ENCODE measurements at regions not wholly inside any gene's neighbourhood (a gene's known extent, or its start where the extent isn't known, plus 50 kb on each side); places are given as distances from the start of the nearest gene placed in this dataset.

GRCh38 chr14:87524011-87524410 lies 469.0 kb downstream of the GALC start:
- Mint-ChIP-seq H3K4me3 (no peak overlapping the region), H3K36me3 (ENCODE audit: low read depth) (no peaks in the 10 kb centered on the region), H3K27ac (no peak overlapping the region), H3K27me3 (no peaks in the 10 kb centered on the region), H3K4me1 (no peaks in the 10 kb centered on the region), H3K9me3 (peaks cover 7% of the 10 kb centered on the region)
- no peak for ATAC-seq
- no peak for DNase-seq

- H3K4me1 Mint-ChIP-seq = no peaks in the 10 kb centered on the region
- H3K27me3 Mint-ChIP-seq = no peaks in the 10 kb centered on the region
- H3K9me3 Mint-ChIP-seq = peaks cover 3% of the 10 kb centered on the region
- no peak for ATAC-seq
- no peak overlapping the region for H3K4me3 Mint-ChIP-seq
- H3K27ac Mint-ChIP-seq = no peak overlapping the region
- no peak for DNase-seq
- H3K36me3 Mint-ChIP-seq (ENCODE audit: low read depth) = no peaks in the 10 kb centered on the region
Observed at GRCh38 chr14:87522575-87522974, 470.4 kb downstream of the GALC start.

GRCh38 chr14:87508333-87508732 lies 484.6 kb downstream of the GALC start:
- ATAC-seq (no peak), DNase-seq (no peak)
- no peak overlapping the region for H3K4me3 Mint-ChIP-seq
- H3K9me3 Mint-ChIP-seq = no peaks in the 10 kb centered on the region
- H3K27ac Mint-ChIP-seq = no peak overlapping the region
- no peaks in the 10 kb centered on the region for H3K36me3 Mint-ChIP-seq (ENCODE audit: low read depth)
- no peaks in the 10 kb centered on the region for H3K27me3 Mint-ChIP-seq
- H3K4me1 Mint-ChIP-seq = no peaks in the 10 kb centered on the region

GRCh38 chr14:87503711-87504110 lies 489.3 kb downstream of the GALC start:
- no peaks in the 10 kb centered on the region for H3K36me3 Mint-ChIP-seq (ENCODE audit: low read depth)
- H3K4me1 Mint-ChIP-seq = no peaks in the 10 kb centered on the region
- H3K27me3 Mint-ChIP-seq = no peaks in the 10 kb centered on the region
- H3K9me3 Mint-ChIP-seq = no peaks in the 10 kb centered on the region
- H3K4me3 Mint-ChIP-seq = no peak overlapping the region
- DNase-seq (no peak), ATAC-seq (no peak)
- no peak overlapping the region for H3K27ac Mint-ChIP-seq

- no peak for ATAC-seq
- DNase-seq = no peak
- Mint-ChIP-seq H3K27ac (no peak overlapping the region), H3K27me3 (no peaks in the 10 kb centered on the region), H3K4me3 (no peak overlapping the region), H3K36me3 (ENCODE audit: low read depth) (no peaks in the 10 kb centered on the region), H3K4me1 (no peaks in the 10 kb centered on the region), H3K9me3 (no peaks in the 10 kb centered on the region)
Observed at GRCh38 chr14:87497301-87497700, 495.7 kb downstream of the GALC start.

- Mint-ChIP-seq H3K4me3 (no peak overlapping the region), H3K4me1 (no peaks in the 10 kb centered on the region), H3K36me3 (ENCODE audit: low read depth) (no peaks in the 10 kb centered on the region), H3K27me3 (no peaks in the 10 kb centered on the region), H3K27ac (no peak overlapping the region), H3K9me3 (no peaks in the 10 kb centered on the region)
- ATAC-seq (no peak), DNase-seq (no peak)
Observed at GRCh38 chr14:87494010-87494409, 499.0 kb downstream of the GALC start.

- no peaks in the 10 kb centered on the region for H3K4me1 Mint-ChIP-seq
- H3K27ac Mint-ChIP-seq = no peak overlapping the region
- no peak overlapping the region for H3K4me3 Mint-ChIP-seq
- no peak for DNase-seq
- H3K36me3 Mint-ChIP-seq (ENCODE audit: low read depth) = no peaks in the 10 kb centered on the region
- no peaks in the 10 kb centered on the region for H3K9me3 Mint-ChIP-seq
- H3K27me3 Mint-ChIP-seq = no peaks in the 10 kb centered on the region
- ATAC-seq = no peak
Observed at GRCh38 chr14:87492561-87492960, 500.4 kb downstream of the GALC start.

GRCh38 chr14:87491816-87492215 lies 501.2 kb downstream of the GALC start:
- H3K27me3 Mint-ChIP-seq = no peaks in the 10 kb centered on the region
- H3K4me1 Mint-ChIP-seq = no peaks in the 10 kb centered on the region
- H3K27ac Mint-ChIP-seq = no peak overlapping the region
- DNase-seq (no peak), ATAC-seq (no peak)
- no peak overlapping the region for H3K4me3 Mint-ChIP-seq
- H3K9me3 Mint-ChIP-seq = no peaks in the 10 kb centered on the region
- no peaks in the 10 kb centered on the region for H3K36me3 Mint-ChIP-seq (ENCODE audit: low read depth)

GRCh38 chr14:87489196-87489819 lies 503.7 kb downstream of the GALC start:
- DNase-seq (no peak), ATAC-seq (no peak)
- no peaks in the 10 kb centered on the region for H3K27me3 Mint-ChIP-seq
- no peaks in the 10 kb centered on the region for H3K36me3 Mint-ChIP-seq (ENCODE audit: low read depth)
- H3K9me3 Mint-ChIP-seq = peaks cover 3% of the 10 kb centered on the region
- no peak overlapping the region for H3K27ac Mint-ChIP-seq
- H3K4me1 Mint-ChIP-seq = no peaks in the 10 kb centered on the region
- H3K4me3 Mint-ChIP-seq = no peak overlapping the region

GRCh38 chr14:87483271-87484260 lies 509.4 kb downstream of the GALC start:
- Mint-ChIP-seq H3K9me3 (peaks cover 12% of the 10 kb centered on the region), H3K4me3 (no peak overlapping the region), H3K27ac (no peak overlapping the region), H3K36me3 (ENCODE audit: low read depth) (no peaks in the 10 kb centered on the region), H3K27me3 (no peaks in the 10 kb centered on the region), H3K4me1 (no peaks in the 10 kb centered on the region)
- no peak for ATAC-seq
- no peak for DNase-seq

- ATAC-seq = no peak
- no peaks in the 10 kb centered on the region for H3K27me3 Mint-ChIP-seq
- no peaks in the 10 kb centered on the region for H3K36me3 Mint-ChIP-seq (ENCODE audit: low read depth)
- no peak overlapping the region for H3K27ac Mint-ChIP-seq
- H3K4me3 Mint-ChIP-seq = no peak overlapping the region
- no peak for DNase-seq
- peaks cover 7% of the 10 kb centered on the region for H3K9me3 Mint-ChIP-seq
- no peaks in the 10 kb centered on the region for H3K4me1 Mint-ChIP-seq
Observed at GRCh38 chr14:87468531-87468930, 524.5 kb downstream of the GALC start.

- DNase-seq (no peak), ATAC-seq (no peak)
- no peaks in the 10 kb centered on the region for H3K27me3 Mint-ChIP-seq
- no peak overlapping the region for H3K27ac Mint-ChIP-seq
- H3K36me3 Mint-ChIP-seq (ENCODE audit: low read depth) = no peaks in the 10 kb centered on the region
- H3K4me1 Mint-ChIP-seq = no peaks in the 10 kb centered on the region
- H3K9me3 Mint-ChIP-seq = peaks cover 11% of the 10 kb centered on the region
- H3K4me3 Mint-ChIP-seq = no peak overlapping the region
Observed at GRCh38 chr14:87467578-87467977, 525.4 kb downstream of the GALC start.

- H3K4me3 Mint-ChIP-seq = no peak overlapping the region
- ATAC-seq = no peak
- no peaks in the 10 kb centered on the region for H3K4me1 Mint-ChIP-seq
- H3K27ac Mint-ChIP-seq = no peak overlapping the region
- no peaks in the 10 kb centered on the region for H3K36me3 Mint-ChIP-seq (ENCODE audit: low read depth)
- H3K27me3 Mint-ChIP-seq = no peaks in the 10 kb centered on the region
- no peak for DNase-seq
- peaks cover 7% of the 10 kb centered on the region for H3K9me3 Mint-ChIP-seq
Observed at GRCh38 chr14:87465770-87466169, 527.2 kb downstream of the GALC start.

- ATAC-seq (no peak), DNase-seq (no peak)
- Mint-ChIP-seq H3K36me3 (ENCODE audit: low read depth) (no peaks in the 10 kb centered on the region), H3K4me3 (no peak overlapping the region), H3K4me1 (no peaks in the 10 kb centered on the region), H3K27ac (no peak overlapping the region), H3K9me3 (peaks cover 12% of the 10 kb centered on the region), H3K27me3 (peaks cover 2% of the 10 kb centered on the region)
Observed at GRCh38 chr14:87461704-87462103, 531.3 kb downstream of the GALC start.

- no peak overlapping the region for H3K27ac Mint-ChIP-seq
- no peak overlapping the region for H3K4me3 Mint-ChIP-seq
- no peaks in the 10 kb centered on the region for H3K36me3 Mint-ChIP-seq (ENCODE audit: low read depth)
- peaks cover 9% of the 10 kb centered on the region for H3K9me3 Mint-ChIP-seq
- DNase-seq = no peak
- ATAC-seq = no peak
- H3K4me1 Mint-ChIP-seq = no peaks in the 10 kb centered on the region
- peaks cover 2% of the 10 kb centered on the region for H3K27me3 Mint-ChIP-seq
Observed at GRCh38 chr14:87457720-87458119, 535.3 kb downstream of the GALC start.
